IMR-90 (cell line): ENCODE measurements at regions not wholly inside any gene's neighbourhood (a gene's known extent, or its start where the extent isn't known, plus 50 kb on each side); places are given as distances from the start of the nearest gene placed in this dataset.

Experiments
- ATAC-seq: fragments of 200-7000 bp; cut with Tn5 transposase; 2 replicates; pipeline ENCODE4 v1.9.1; 2020; ENCODE audit warnings: low read depth, mild to moderate bottlenecking, moderate library complexity
- BruUV-seq: library from RNA; stranded (reverse); fragments of 400-500 nt; replicated peaks from 2 replicates; lab custom pipeline; 2021; lab: Mats Ljungman, UMichigan
- CTCF ChIA-PET: fragments of 300-600 bp; formaldehyde crosslinking; extraction: SDS; loops from one replicate; lab custom pipeline; 2021; ENCODE audit warnings: antibody characterized with exemption; lab: Yijun Ruan, JAX
- POLR2A ChIA-PET: fragments of 300-600 bp; sonication (Branson Sonifier 250); formaldehyde crosslinking; loops from one replicate; lab custom pipeline; 2022; ENCODE audit warnings: antibody characterized with exemption; ENCODE audit not compliant: unreplicated experiment; lab: Charles Lee
- DNase-seq: peaks from one replicate; pipeline ENCODE4 v3.0.0; 2013
- H2AFZ ChIP-seq: replicated peaks from 2 replicates; pipeline ENCODE3; 2013; ENCODE audit warnings: low read length, mild to moderate bottlenecking; ENCODE audit not compliant: poor library complexity
- H2AK5ac ChIP-seq: 2 replicates; pipeline ENCODE4 v1.6.1; 2013; ENCODE audit warnings: low read depth, low read length, inconsistent platforms
- H2AK9ac ChIP-seq: replicated peaks from 2 replicates; pipeline ENCODE3; 2013; ENCODE audit warnings: mild to moderate bottlenecking, low read depth, low read length, moderate library complexity; ENCODE audit not compliant: poor library complexity
- H2BK120ac ChIP-seq: 2 replicates; pipeline ENCODE4 v1.6.1; 2013; ENCODE audit warnings: low read depth, low read length, inconsistent platforms
- H2BK15ac ChIP-seq: 3 replicates; pipeline ENCODE4 v1.6.1; 2013; ENCODE audit warnings: low read depth, low read length, inconsistent platforms
- H2BK20ac ChIP-seq: 2 replicates; pipeline ENCODE4 v1.6.1; 2013; ENCODE audit warnings: low read depth, mild to moderate bottlenecking, inconsistent platforms, low read length, moderate library complexity
- H2BK5ac ChIP-seq: 2 replicates; pipeline ENCODE4 v1.6.1; 2013; ENCODE audit warnings: mild to moderate bottlenecking, low read depth, low read length, inconsistent platforms; ENCODE audit not compliant: poor library complexity, severe bottlenecking
- H3K14ac ChIP-seq: replicated peaks from 2 replicates; pipeline ENCODE4 v1.6.1; 2013; ENCODE audit warnings: low read depth, low read length, inconsistent platforms
- H3K18ac ChIP-seq: 2 replicates; pipeline ENCODE4 v1.6.1; 2013; ENCODE audit warnings: low read depth, low read length, control low read depth
- H3K23ac ChIP-seq: 2 replicates; pipeline ENCODE4 v1.6.1; 2013; ENCODE audit warnings: low read depth, low read length, inconsistent platforms
- H3K27ac ChIP-seq: 2 replicates; pipeline ENCODE4 v1.5.1; 2013; ENCODE audit warnings: mild to moderate bottlenecking, control low read depth, low read length; ENCODE audit not compliant: insufficient read depth
- H3K27me3 ChIP-seq: 2 replicates; pipeline ENCODE4 v1.6.1; 2013; ENCODE audit warnings: low read length; ENCODE audit not compliant: control insufficient read depth, insufficient read depth
- H3K36me3 ChIP-seq: 2 replicates; pipeline ENCODE4 v1.6.1; 2013; ENCODE audit warnings: low read length, mixed read lengths; ENCODE audit not compliant: control insufficient read depth, insufficient read depth
- H3K4ac ChIP-seq: 2 replicates; pipeline ENCODE4 v1.6.1; 2013; ENCODE audit warnings: low read depth, low read length, inconsistent platforms
- H3K4me1 ChIP-seq: 2 replicates; pipeline ENCODE4 v1.6.1; 2013; ENCODE audit warnings: low read length, mixed read lengths; ENCODE audit not compliant: control insufficient read depth, insufficient read depth
- H3K4me2 ChIP-seq: 2 replicates; pipeline ENCODE4 v1.6.1; 2013; ENCODE audit warnings: low read depth, mild to moderate bottlenecking, control low read depth, low read length, moderate library complexity
- H3K4me3 ChIP-seq: 2 replicates; pipeline ENCODE4 v1.5.1; 2013; ENCODE audit warnings: low read depth, mild to moderate bottlenecking, control low read depth, low read length, moderate library complexity; ENCODE audit not compliant: insufficient read depth
- H3K56ac ChIP-seq: 2 replicates; pipeline ENCODE4 v1.6.1; 2013; ENCODE audit warnings: low read length, inconsistent platforms; ENCODE audit not compliant: insufficient read depth; ENCODE audit errors: extremely low read depth
- H3K79me1 ChIP-seq, 2 experiments: 2 replicates each; pipeline ENCODE4 v1.6.1; 2013; ENCODE audit warnings: low read length in 2 of 2, inconsistent platforms in 1 of 2, low read depth in 1 of 2
- H3K9ac ChIP-seq: 2 replicates; pipeline ENCODE4 v1.6.1; 2013; ENCODE audit warnings: low read depth, low read length, control low read depth
- H3K9me1 ChIP-seq: 2 replicates; pipeline ENCODE4 v1.6.1; 2013; ENCODE audit warnings: low read length, inconsistent platforms; ENCODE audit not compliant: insufficient read depth
- H3K9me3 ChIP-seq: 2 replicates; pipeline ENCODE4 v1.6.1; 2013; ENCODE audit warnings: low read length; ENCODE audit not compliant: control insufficient read depth, insufficient read depth
- H4K20me1 ChIP-seq: 2 replicates; pipeline ENCODE4 v1.6.1; 2013; ENCODE audit warnings: low read length, inconsistent platforms; ENCODE audit not compliant: insufficient read depth
- H4K5ac ChIP-seq: 2 replicates; pipeline ENCODE4 v1.6.1; 2013; ENCODE audit warnings: mild to moderate bottlenecking, low read depth, low read length, control low read depth
- H4K8ac ChIP-seq, 2 experiments: 2 replicates each; pipeline ENCODE4 v1.6.1; 2013; ENCODE audit warnings: low read depth in 2 of 2, low read length in 2 of 2, control low read depth in 1 of 2, inconsistent platforms in 1 of 2
- H4K91ac ChIP-seq: 2 replicates; pipeline ENCODE4 v1.6.1; 2013; ENCODE audit warnings: low read depth, low read length, inconsistent platforms; ENCODE audit not compliant: insufficient read depth
- CEBPB ChIP-seq: IDR thresholded peaks from 2 replicates; pipeline ENCODE4 v1.6.1; 2012; ENCODE audit warnings: low read depth, low read length, improper control_type of control experiment
- CHD1 ChIP-seq: IDR thresholded peaks from 2 replicates; pipeline ENCODE4 v1.6.1; 2012; ENCODE audit warnings: low read depth, low read length, improper control_type of control experiment
- POLR2A ChIP-seq: IDR thresholded peaks from 2 replicates; pipeline ENCODE4 v1.6.1; 2012; ENCODE audit warnings: mild to moderate bottlenecking, low read depth, low read length
- WGBS, 2 experiments: methylation state at CpG; one replicate each; pipeline versions ENCODE4 v1.1.5 to v1.1.7; 2013; ENCODE audit warnings: missing lambda C conversion rate in 2 of 2; ENCODE audit not compliant: insufficient read length in 1 of 2; ENCODE audit errors: extremely low coverage in 2 of 2; 5-methylcytosine and 5-hydroxymethylcytosine counted together
- dilution Hi-C: fragments of 300-500 bp; cut with HindIII; formaldehyde crosslinking; loops from one replicate; pipeline ENCODE4 v1.14.3; 2018; ENCODE audit warnings: low sequenced_read_pairs; ENCODE audit not compliant: unreplicated experiment
- in situ Hi-C: fragments of 300-500 bp; cut with MboI; formaldehyde crosslinking; loops from 3 replicates; pipeline ENCODE4 v1.14.3; 2019; ENCODE audit warnings: low sequenced_read_pairs, inconsistent platforms, mixed read lengths
- intact Hi-C: fragments of 100-400 bp; cut with micrococcal nuclease; formaldehyde crosslinking; loops from 2 replicates; pipeline ENCODE4 v1.10.0; 2022
- TF ChIP-seq, protein P1 (sequence below): conservative IDR thresholded peaks from 2 replicates; pipeline ENCODE4 v1.5.1; 2012; ENCODE audit warnings: mild to moderate bottlenecking, low read depth, low read length, improper control_type of control experiment
- TF ChIP-seq, protein P2 (sequence below): fragments of 150-350 bp; IDR thresholded peaks from 2 replicates; pipeline ENCODE4 v1.6.1; 2017; ENCODE audit warnings: mild to moderate bottlenecking, antibody characterized with exemption, low read length, low read depth

DNA sequence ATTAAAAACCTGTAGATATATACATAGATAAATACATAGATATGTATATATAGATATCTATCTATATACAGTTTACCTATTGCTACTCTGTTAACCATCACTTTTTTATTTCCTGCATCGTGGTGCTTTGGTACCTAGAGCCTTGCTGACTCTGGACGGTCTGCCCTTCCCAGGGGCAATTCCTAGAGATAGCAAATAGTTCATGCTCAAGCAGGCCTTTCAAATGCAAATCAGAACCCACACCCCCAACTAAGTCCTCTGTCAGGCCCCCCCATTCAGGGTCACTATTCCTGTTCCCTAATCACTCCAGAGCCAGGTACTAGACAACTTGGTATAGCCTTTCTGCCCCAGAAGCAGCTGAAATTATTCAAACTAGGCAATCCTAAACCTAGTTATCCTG is 273.5 kb upstream of the ADGRL3 start:
- Histone ChIP-seq H3K14ac (no peak overlapping the region), H3K23ac (no peak overlapping the region), H3K36me3 (no peaks in the 10 kb centered on the region), H4K91ac (no peak overlapping the region), H3K56ac (no peak overlapping the region), H3K79me1 (no peaks in the 10 kb centered on the region), H2BK15ac (no peak overlapping the region), H3K9me1 (no peaks in the 10 kb centered on the region), H3K27ac (no peak overlapping the region), H3K27me3 (no peaks in the 10 kb centered on the region), H3K4ac (no peak overlapping the region), H3K18ac (no peak overlapping the region), H4K20me1 (no peaks in the 10 kb centered on the region), H3K9ac (no peak overlapping the region), H2BK20ac (no peak overlapping the region), H4K8ac (no peak overlapping the region), H2AK9ac (no peak overlapping the region), H3K4me2 (no peak overlapping the region), H3K4me3 (no peak overlapping the region), H2AK5ac (no peak overlapping the region), H2BK120ac (no peak overlapping the region), H3K9me3 (no peaks in the 10 kb centered on the region), H2AFZ (no peak overlapping the region), H3K4me1 (no peaks in the 10 kb centered on the region), H2BK5ac (no peak overlapping the region), H4K5ac (no peak overlapping the region)
- WGBS, 2 experiments, result no CpG with 5 or more reads among the region's 2 CpGs
- dilution Hi-C loops (no loop called here), in situ Hi-C loops (no loop called here), intact Hi-C loops (no loop called here)
- no TSS peak for BruUV-seq
- TF ChIP-seq, protein P1, sequence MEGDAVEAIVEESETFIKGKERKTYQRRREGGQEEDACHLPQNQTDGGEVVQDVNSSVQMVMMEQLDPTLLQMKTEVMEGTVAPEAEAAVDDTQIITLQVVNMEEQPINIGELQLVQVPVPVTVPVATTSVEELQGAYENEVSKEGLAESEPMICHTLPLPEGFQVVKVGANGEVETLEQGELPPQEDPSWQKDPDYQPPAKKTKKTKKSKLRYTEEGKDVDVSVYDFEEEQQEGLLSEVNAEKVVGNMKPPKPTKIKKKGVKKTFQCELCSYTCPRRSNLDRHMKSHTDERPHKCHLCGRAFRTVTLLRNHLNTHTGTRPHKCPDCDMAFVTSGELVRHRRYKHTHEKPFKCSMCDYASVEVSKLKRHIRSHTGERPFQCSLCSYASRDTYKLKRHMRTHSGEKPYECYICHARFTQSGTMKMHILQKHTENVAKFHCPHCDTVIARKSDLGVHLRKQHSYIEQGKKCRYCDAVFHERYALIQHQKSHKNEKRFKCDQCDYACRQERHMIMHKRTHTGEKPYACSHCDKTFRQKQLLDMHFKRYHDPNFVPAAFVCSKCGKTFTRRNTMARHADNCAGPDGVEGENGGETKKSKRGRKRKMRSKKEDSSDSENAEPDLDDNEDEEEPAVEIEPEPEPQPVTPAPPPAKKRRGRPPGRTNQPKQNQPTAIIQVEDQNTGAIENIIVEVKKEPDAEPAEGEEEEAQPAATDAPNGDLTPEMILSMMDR, result no peak
- TF ChIP-seq CEBPB (no peak), CHD1 (no peak), POLR2A (no peak)
- TF ChIP-seq, protein P2, sequence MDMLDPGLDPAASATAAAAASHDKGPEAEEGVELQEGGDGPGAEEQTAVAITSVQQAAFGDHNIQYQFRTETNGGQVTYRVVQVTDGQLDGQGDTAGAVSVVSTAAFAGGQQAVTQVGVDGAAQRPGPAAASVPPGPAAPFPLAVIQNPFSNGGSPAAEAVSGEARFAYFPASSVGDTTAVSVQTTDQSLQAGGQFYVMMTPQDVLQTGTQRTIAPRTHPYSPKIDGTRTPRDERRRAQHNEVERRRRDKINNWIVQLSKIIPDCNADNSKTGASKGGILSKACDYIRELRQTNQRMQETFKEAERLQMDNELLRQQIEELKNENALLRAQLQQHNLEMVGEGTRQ, result no peak
- ChIA-PET CTCF (no interaction called here), POLR2A (no interaction called here)
- DNase-seq (no peak), ATAC-seq (no peak)
